GM12874 (cell line): ENCODE measurements at regions not wholly inside any gene's neighbourhood (a gene's known extent, or its start where the extent isn't known, plus 50 kb on each side); places are given as distances from the start of the nearest gene placed in this dataset.

ENCODE experiments used
- TF ChIP-seq, protein P1 (sequence below): IDR thresholded peaks from 2 replicates; pipeline ENCODE4 v1.5.1; 2011; ENCODE audit warnings: low read depth, mild to moderate bottlenecking, control low read depth, low read length, moderate library complexity; ENCODE audit not compliant: insufficient read depth

- TF ChIP-seq, protein P1, sequence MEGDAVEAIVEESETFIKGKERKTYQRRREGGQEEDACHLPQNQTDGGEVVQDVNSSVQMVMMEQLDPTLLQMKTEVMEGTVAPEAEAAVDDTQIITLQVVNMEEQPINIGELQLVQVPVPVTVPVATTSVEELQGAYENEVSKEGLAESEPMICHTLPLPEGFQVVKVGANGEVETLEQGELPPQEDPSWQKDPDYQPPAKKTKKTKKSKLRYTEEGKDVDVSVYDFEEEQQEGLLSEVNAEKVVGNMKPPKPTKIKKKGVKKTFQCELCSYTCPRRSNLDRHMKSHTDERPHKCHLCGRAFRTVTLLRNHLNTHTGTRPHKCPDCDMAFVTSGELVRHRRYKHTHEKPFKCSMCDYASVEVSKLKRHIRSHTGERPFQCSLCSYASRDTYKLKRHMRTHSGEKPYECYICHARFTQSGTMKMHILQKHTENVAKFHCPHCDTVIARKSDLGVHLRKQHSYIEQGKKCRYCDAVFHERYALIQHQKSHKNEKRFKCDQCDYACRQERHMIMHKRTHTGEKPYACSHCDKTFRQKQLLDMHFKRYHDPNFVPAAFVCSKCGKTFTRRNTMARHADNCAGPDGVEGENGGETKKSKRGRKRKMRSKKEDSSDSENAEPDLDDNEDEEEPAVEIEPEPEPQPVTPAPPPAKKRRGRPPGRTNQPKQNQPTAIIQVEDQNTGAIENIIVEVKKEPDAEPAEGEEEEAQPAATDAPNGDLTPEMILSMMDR: no peak
Measured at GRCh38 chr6:23537828-23538227, 588.2 kb upstream of the NRSN1 start.

GRCh38 chr6:23547851-23548250 is 578.2 kb upstream of the NRSN1 start:
- TF ChIP-seq, protein P1: no peak

DNA sequence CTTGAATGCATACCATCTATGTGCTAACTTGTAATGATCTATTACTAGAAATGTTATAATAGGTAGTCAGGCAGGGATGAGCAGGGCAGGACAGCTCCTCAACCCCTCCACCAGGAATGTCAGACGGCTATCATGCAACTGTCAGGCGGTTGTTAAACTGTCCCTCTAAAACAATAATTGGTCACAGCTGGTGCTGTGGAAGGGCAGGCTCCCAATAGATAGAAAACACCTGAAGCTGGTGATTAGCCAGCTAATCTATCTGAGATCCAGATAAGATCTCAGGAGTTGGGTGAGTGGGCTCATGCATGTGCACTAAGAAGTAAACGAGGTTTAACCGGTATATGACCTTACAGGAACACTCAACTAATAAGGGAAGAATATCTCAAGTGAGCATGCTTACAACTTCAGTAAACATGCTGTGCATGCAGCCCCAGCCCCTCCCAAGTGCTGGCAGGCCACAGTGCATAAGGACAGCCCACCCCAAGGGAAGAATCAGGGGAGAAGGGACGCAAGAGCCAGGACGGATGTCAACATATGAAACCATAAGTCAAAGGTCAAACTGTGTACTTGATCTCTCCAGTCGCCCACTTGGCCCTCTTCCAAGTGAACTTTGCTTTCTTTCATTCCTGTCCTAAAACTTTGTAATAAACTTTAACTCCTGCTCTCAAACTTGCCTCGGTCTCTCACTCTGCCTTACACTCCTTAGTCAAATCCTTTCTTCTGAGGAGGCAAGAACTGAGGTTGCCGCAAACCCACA is 566.2 kb upstream of the NRSN1 start:
- TF ChIP-seq, protein P1: no peak

DNA sequence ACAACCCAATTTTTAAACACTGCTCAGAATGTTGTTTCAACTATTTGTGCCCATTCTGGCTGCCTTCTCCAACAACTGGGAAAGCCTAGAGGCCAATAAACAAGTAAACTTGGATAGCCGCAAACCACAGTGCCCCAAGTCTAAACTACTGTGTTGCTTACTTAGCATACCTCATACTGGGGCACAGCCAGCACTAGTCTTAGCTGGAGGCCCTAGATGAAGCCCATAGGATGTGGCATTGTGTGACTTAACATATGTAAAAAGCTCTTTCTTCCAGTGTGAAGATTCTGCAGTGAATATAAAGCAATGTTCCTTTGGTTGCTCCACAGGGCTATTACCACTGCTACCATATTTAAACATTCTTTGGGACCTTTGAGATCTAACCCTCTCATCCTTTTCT is 564.3 kb upstream of the NRSN1 start:
- TF ChIP-seq, protein P1: no peak

DNA sequence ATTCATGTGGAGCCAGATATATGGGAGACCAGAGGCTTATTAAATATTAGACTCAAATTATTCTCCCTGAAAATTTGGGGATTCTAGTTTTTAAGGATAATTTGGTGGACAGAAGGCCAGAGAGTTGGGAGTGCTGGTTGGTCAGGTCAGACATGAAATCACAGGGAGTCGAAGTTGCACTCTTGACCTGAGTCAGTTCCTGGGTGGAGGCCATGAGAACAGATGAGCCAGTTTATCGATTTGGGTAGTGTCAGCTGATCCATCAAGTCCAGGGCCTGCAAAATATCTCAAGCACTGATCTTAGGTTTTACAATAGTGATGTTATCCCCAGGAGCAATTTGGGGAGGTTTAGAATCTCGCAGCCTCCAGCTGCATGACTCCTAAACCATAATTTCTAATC is 563.5 kb upstream of the NRSN1 start:
- TF ChIP-seq, protein P1: no peak

DNA sequence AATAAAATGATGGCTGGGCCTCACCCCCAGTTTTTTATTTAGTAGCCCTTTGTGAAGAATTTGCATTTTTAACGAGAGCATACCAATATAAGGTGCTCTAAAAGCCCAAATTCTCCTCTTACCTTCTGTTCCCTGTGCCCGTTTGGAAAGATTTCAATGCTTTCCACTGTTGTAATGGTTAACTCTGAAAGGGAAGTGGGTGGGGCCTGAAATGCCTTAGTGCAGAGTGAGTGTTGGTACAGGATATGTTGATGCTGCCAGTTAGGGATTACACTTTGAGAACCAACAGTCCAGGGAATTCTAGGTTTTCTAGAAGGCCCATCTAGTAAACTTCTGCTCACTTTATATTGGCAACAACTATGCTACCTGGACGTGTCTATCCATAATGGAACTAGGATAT is 562.7 kb upstream of the NRSN1 start:
- TF ChIP-seq, protein P1: no peak

DNA sequence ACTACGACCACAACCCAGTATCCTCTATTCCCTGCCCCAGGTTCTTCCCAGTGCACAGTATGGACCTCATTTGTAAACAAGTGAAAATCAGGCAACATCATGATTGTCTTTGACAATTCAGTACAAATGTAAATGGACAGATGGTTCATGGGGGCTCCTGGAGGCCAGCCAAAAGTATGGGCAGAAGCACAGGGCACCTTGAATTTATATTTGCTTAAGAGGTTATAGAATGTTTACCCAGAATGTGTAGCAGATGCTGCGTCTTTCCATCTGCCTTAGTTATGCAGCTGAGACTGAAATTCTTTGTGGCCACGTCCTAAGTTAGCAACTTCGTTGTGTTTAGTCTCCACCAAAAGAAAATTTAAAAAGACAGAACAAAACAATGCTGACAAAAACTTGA is 559.6 kb upstream of the NRSN1 start:
- TF ChIP-seq, protein P1: no peak
